HG03108 (cell line): ENCODE measurements at regions not wholly inside any gene's neighbourhood (a gene's known extent, or its start where the extent isn't known, plus 50 kb on each side); places are given as distances from the start of the nearest gene placed in this dataset.

Experiments used
- ATAC-seq: cut with Tn5 transposase; IDR thresholded peaks from one replicate; pipeline ENCODE4 v1.9.1; 2021; ENCODE audit warnings: moderate library complexity; ENCODE audit not compliant: unreplicated experiment

GRCh38 chr14:65243766-65244442, 141.6 kb upstream of the MAX start:
- no peak for ATAC-seq

GRCh38 chr14:65249471-65250161, 147.3 kb upstream of the MAX start:
- ATAC-seq: no peak

- no peak for ATAC-seq
These were observed 147.8 kb upstream of the MAX start for GRCh38 chr14:65250162-65250495.

GRCh38 chr14:65251213-65251612, 148.9 kb upstream of the MAX start:
- ATAC-seq: no peak

GRCh38 chr14:65252482-65253255, 150.4 kb upstream of the MAX start:
- no peak for ATAC-seq

DNA sequence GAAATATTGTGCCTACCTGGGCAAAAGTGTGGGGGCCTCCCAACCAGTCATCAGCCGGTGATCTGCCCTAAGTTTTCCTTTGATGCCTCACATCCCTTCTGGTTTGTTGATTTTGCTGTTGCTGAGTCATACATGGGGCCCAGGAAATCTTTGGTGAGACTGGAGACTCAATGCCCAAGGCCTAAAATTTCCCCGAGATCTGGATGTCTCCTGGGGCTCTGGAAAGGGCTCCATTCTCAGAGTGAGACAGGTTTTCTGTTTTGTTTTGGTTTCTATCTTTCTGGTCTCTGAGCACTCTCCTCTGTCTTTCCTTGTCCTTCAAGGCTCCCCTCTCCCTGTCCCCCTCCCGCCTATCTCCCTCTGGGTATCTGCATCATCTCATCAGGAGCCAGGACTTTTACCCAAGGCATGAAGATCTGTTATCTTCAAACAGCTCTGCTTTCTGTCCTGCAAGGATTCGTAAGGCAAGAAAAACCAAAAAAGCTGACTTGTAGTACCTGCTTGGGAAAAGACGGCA, 152.8 kb upstream of the MAX start:
- ATAC-seq: no peak

GRCh38 chr14:65255583-65256461, 153.5 kb upstream of the MAX start:
- ATAC-seq: no peak

DNA sequence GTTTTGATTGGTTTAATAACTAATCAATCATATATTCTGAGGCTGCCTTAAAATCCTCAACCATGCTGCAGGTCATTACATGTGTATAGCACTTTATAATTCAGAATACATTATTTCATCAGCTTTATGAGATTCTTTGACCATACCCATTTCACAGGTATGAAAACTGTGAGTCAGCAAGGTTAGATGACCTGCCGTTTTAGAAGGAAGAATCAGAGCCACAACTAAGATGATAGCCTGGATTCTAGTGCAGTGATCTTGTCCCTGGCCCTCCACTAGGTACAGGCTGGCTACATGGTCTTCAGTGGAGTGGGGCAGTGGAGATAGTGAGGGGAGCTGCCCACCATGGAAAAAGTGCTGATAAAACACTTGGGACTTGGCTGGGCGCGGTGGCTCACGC, 154.4 kb upstream of the MAX start:
- ATAC-seq: no peak

- no peak for ATAC-seq
These were observed 155.1 kb upstream of the FUT8 start for GRCh38 chr14:65257425-65257824.

- ATAC-seq: no peak
These were observed 154.1 kb upstream of the FUT8 start for GRCh38 chr14:65258391-65258790.

DNA sequence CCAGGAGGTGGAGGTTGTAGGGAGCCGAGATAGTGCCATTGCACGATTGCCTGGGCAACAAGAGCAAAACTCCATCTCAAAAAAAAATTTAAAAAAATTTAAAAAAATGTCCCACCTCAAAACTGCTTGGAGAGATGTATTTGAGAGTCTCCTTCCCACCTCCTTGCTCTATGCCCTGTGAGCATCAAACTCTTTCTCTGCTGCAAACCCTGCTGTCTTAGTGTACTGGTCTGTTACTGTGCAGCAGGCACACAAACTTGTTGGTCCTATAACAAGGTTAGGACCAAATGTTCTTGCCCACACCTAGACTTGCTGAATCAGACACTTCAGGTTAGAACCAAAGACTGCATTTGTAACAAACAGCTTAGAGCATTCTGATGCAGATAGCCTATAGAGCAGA, 153.5 kb upstream of the FUT8 start:
- ATAC-seq: no peak

DNA sequence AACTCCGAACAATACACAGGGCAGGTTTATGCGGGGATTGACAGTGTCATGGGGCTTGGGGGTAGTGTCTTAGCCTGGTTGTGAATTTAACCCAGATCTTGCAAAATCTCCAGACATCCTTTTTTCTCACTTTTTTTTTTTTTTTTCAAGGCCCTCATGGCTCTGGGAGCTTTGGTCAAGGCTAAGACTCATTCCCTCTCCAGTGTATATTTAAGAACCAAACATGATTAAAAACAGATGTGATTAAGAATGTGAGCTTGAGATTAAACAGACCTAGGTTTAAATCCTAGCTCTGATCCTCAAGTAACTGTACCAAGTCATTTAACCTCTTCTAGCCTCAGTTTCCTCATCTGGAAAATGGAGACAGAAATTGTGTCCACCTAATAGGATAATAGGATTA, 151.7 kb upstream of the FUT8 start:
- no peak for ATAC-seq

GRCh38 chr14:65261425-65261920, 151.1 kb upstream of the FUT8 start:
- ATAC-seq: no peak

- no peak for ATAC-seq
These were observed 150.6 kb upstream of the FUT8 start for GRCh38 chr14:65261946-65262345.

DNA sequence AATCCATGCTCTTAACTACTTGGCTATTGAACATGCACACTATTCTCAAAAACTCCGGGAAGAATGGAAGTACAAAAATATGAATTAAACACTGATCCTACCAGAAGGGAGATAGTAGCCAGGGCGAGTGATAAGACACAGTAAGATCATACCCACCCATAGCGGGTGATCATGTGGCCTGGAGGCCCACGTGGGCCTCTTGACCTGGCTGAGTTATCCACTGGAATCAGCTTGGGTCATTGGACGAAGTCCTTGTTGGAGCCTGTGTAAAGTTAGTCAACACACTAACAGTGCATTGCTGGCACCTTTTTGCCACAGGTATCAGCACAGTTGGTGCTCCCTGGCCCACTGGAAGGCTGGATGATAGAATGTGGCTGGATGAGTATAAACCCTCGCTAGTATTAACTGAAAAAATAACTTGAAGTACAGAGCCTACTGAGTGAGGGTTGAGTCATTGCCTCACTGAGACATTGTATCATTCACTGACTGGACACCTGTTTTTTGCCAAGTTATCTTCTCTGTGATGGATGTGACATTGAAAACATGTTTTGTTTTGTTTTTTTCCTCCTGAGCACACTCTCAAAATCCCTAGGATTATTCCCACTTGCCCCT, 149.2 kb upstream of the FUT8 start:
- ATAC-seq: no peak

GRCh38 chr14:65267856-65268255, 144.7 kb upstream of the FUT8 start:
- no peak for ATAC-seq

DNA sequence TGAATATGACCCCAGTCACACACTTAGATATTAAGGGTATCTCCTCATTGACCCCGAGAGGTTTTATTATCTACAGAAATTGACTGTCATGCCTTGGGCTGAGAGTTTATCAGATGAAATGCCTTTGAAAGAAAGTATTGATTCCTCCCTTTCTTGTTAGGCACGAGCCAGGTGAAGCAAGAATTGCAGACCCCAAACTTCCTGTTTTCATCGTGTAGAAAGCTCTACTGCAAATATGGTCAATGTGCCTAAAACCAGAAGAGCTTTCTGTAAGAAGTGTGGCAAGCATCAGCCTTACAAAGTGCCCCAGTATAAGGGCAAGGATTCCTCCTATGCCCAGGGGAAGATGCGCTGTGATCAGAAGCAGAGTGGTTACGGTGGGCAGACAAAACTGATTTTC, 143.9 kb upstream of the FUT8 start:
- no peak for ATAC-seq

DNA sequence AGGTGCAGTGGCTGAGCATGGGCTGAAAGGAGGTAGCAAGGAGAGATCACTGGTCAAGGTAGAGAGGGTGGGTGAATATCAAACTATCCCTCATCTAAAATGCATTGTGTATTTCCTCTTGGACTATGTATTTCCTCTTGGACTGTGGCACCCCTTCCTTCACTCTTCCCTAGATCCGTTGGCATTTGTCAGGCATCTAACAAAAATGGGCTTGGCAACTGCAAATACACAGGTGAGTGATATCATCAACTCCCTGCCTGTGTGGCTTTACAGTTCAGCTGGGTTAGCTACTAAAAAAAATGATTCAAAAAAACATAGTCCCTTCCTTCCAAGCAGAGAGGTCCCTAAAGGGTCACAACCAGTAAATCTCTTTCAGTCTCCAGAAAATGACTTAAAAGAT, 142.8 kb upstream of the FUT8 start:
- no peak for ATAC-seq

GRCh38 chr14:65277027-65277426, 135.5 kb upstream of the FUT8 start:
- ATAC-seq: no peak

DNA sequence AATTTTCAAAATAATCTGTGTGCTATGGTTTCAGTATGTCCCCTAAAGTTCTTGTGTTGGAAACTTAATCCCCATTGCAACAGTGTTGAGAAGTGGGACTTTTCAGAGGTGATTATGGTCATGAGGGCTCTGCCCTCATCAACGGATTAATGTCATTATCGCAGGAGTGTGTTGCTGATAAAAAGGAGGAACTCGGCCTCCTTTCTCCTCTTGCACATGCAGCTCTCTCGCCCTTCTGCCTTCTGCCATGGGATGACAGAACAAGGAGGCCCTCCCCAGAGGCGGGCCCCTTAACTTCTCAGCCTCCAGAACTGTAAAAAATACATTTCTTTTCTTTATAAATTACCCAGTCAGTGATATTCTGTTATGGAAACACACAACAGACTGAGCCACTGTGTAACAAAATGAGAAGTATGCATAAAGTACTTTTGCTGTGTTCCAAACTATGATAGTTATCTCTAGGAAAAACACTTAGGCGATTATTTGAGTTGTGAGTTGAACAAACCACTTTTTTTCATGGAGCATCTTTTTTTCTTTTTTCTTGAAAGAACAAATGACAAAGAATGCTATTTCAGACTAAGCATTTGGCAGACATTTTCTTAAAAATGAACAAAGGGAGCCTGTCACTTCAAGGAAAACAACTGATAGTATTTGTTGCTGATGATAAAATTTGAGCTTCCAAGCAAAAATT, 134.8 kb upstream of the FUT8 start:
- no peak for ATAC-seq
